Activated naive CD8-positive, alpha-beta T cell treated with anti-CD3 and anti-CD28 coated beads for 36 hours (primary cell): ENCODE measurements at regions not wholly inside any gene's neighbourhood (a gene's known extent, or its start where the extent isn't known, plus 50 kb on each side); places are given as distances from the start of the nearest gene placed in this dataset.
"Not testable (repeated sequence)": the region's sequence is repeated elsewhere in the genome, so short reads cannot be mapped to it uniquely, and the experiment has no call there.

ENCODE experiments used
- DNase-seq: peaks from one replicate; pipeline ENCODE4 v3.0.0; 2021
- H3K27ac Mint-ChIP-seq: one replicate; pipeline ENCODE4 v1.8.0; 2022; ENCODE audit warnings: mild to moderate bottlenecking, moderate library complexity, mixed read lengths
- H3K27me3 Mint-ChIP-seq: one replicate; pipeline ENCODE4 v1.8.0; 2022; ENCODE audit warnings: mild to moderate bottlenecking, mixed read lengths
- H3K36me3 Mint-ChIP-seq: one replicate; pipeline ENCODE4 v1.8.0; 2021; ENCODE audit warnings: mild to moderate bottlenecking, mixed read lengths
- H3K4me1 Mint-ChIP-seq: one replicate; pipeline ENCODE4 v1.8.0; 2021; ENCODE audit warnings: mixed read lengths
- H3K4me3 Mint-ChIP-seq: one replicate; pipeline ENCODE4 v1.8.0; 2022; ENCODE audit warnings: mild to moderate bottlenecking, moderate library complexity, mixed read lengths
- H3K9me3 Mint-ChIP-seq: one replicate; pipeline ENCODE4 v1.8.0; 2022; ENCODE audit warnings: mixed read lengths

- H3K4me3 Mint-ChIP-seq: no peak overlapping the region
- H3K4me1 Mint-ChIP-seq: peaks cover 82% of the 10 kb centered on the region
- peaks cover 10% of the 10 kb centered on the region for H3K9me3 Mint-ChIP-seq
- peaks cover 10% of the 10 kb centered on the region for H3K36me3 Mint-ChIP-seq
- no peaks in the 10 kb centered on the region for H3K27me3 Mint-ChIP-seq
- H3K27ac Mint-ChIP-seq: peak overlapping the region; percentile 5
- no peak for DNase-seq
These were observed 71.0 kb downstream of the COQ2 start for GRCh38 chr4:83213640-83214039.

- H3K4me1 Mint-ChIP-seq: peaks cover 68% of the 10 kb centered on the region
- H3K36me3 Mint-ChIP-seq: peaks cover 10% of the 10 kb centered on the region
- peaks cover 10% of the 10 kb centered on the region for H3K9me3 Mint-ChIP-seq
- no peaks in the 10 kb centered on the region for H3K27me3 Mint-ChIP-seq
- peak overlapping the region; percentile 64 for H3K4me3 Mint-ChIP-seq
- H3K27ac Mint-ChIP-seq: peak overlapping the region; percentile 91
- peak; percentile 53 for DNase-seq
These were observed 72.4 kb downstream of the COQ2 start for GRCh38 chr4:83212041-83212851.

GRCh38 chr4:83209419-83209818 lies 75.2 kb downstream of the COQ2 start:
- Mint-ChIP-seq H3K27ac (no peak overlapping the region), H3K27me3 (no peaks in the 10 kb centered on the region), H3K9me3 (peaks cover 5% of the 10 kb centered on the region), H3K36me3 (peaks cover 10% of the 10 kb centered on the region), H3K4me3 (no peak overlapping the region), H3K4me1 (peaks cover 47% of the 10 kb centered on the region)
- DNase-seq: no peak

- peaks cover 44% of the 10 kb centered on the region for H3K4me1 Mint-ChIP-seq
- no peaks in the 10 kb centered on the region for H3K27me3 Mint-ChIP-seq
- peaks cover 5% of the 10 kb centered on the region for H3K9me3 Mint-ChIP-seq
- no peak overlapping the region for H3K4me3 Mint-ChIP-seq
- no peak for DNase-seq
- no peak overlapping the region for H3K27ac Mint-ChIP-seq
- H3K36me3 Mint-ChIP-seq: peaks cover 7% of the 10 kb centered on the region
These were observed 75.9 kb downstream of the COQ2 start for GRCh38 chr4:83208371-83209365.

- Mint-ChIP-seq H3K36me3 (peaks cover under 1% of the 10 kb centered on the region), H3K27ac (no peak overlapping the region), H3K4me3 (no peak overlapping the region), H3K27me3 (no peaks in the 10 kb centered on the region), H3K9me3 (peaks cover under 1% of the 10 kb centered on the region), H3K4me1 (peaks cover 33% of the 10 kb centered on the region)
- no peak for DNase-seq
These were observed 77.0 kb downstream of the COQ2 start for GRCh38 chr4:83207497-83208101.

DNA sequence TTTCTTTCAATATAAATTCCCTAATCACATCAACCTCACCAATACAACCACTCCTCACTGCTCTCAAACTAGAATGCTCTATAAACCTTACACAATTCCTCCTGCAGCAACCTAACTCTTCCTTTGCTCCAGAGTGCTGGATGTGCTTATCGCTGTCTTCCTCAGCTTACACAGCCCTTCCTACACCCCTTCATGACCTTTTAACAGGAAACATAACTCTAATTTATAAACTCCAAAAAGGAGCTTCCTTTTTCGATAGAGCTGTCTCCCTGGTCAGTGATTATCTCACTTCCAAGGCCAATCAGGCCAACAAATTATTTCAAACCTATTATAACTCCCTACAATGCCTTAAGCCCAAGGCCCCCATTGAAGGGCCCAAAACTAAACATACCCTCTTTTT lies 78.8 kb downstream of the COQ2 start:
- Mint-ChIP-seq H3K27ac (no peak overlapping the region), H3K4me3 (no peak overlapping the region), H3K9me3 (no peaks in the 10 kb centered on the region), H3K4me1 (peaks cover 23% of the 10 kb centered on the region), H3K27me3 (no peaks in the 10 kb centered on the region), H3K36me3 (no peaks in the 10 kb centered on the region)
- no peak for DNase-seq

GRCh38 chr4:83204731-83205130 lies 79.9 kb downstream of the COQ2 start:
- Mint-ChIP-seq H3K27me3 (no peaks in the 10 kb centered on the region), H3K9me3 (no peaks in the 10 kb centered on the region), H3K4me3 (no peak overlapping the region), H3K36me3 (no peaks in the 10 kb centered on the region), H3K4me1 (peaks cover 17% of the 10 kb centered on the region), H3K27ac (no peak overlapping the region)
- no peak for DNase-seq

GRCh38 chr4:83201761-83202160 lies 82.8 kb downstream of the COQ2 start:
- no peak overlapping the region for H3K4me3 Mint-ChIP-seq
- H3K27ac Mint-ChIP-seq: no peak overlapping the region
- peaks cover 1% of the 10 kb centered on the region for H3K36me3 Mint-ChIP-seq
- H3K4me1 Mint-ChIP-seq: peaks cover 13% of the 10 kb centered on the region
- H3K9me3 Mint-ChIP-seq: no peaks in the 10 kb centered on the region
- H3K27me3 Mint-ChIP-seq: no peaks in the 10 kb centered on the region
- no peak for DNase-seq

GRCh38 chr4:83197555-83198235 lies 83.2 kb upstream of the PLAC8 start:
- peaks cover 17% of the 10 kb centered on the region for H3K4me1 Mint-ChIP-seq
- H3K9me3 Mint-ChIP-seq: no peaks in the 10 kb centered on the region
- DNase-seq: no peak
- H3K27me3 Mint-ChIP-seq: no peaks in the 10 kb centered on the region
- H3K27ac Mint-ChIP-seq: no peak overlapping the region
- H3K36me3 Mint-ChIP-seq: peaks cover 1% of the 10 kb centered on the region
- no peak overlapping the region for H3K4me3 Mint-ChIP-seq

- H3K9me3 Mint-ChIP-seq: no peaks in the 10 kb centered on the region
- H3K4me1 Mint-ChIP-seq: peaks cover 15% of the 10 kb centered on the region
- no peak for DNase-seq
- peaks cover 1% of the 10 kb centered on the region for H3K36me3 Mint-ChIP-seq
- no peak overlapping the region for H3K27ac Mint-ChIP-seq
- no peaks in the 10 kb centered on the region for H3K27me3 Mint-ChIP-seq
- no peak overlapping the region for H3K4me3 Mint-ChIP-seq
These were observed 82.4 kb upstream of the PLAC8 start for GRCh38 chr4:83196921-83197320.

DNA sequence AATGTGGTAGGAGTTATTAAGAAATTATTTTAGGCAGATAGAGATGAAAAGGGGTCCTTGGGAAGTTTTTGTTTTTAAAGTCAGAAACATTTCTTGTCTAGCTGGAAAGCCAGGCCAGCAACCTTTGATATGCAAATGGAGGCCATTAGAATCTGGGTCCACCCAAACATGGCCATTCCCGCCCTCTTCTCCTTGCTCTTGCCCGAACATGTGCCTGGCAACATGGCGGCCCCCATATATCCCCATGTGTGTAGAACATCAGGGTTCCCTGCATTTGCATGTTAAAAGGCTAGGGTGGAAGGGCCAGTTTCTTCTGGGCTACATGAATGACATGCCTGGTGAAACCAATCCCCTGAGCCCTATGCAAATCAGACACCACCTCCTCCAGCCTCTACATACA lies 80.7 kb upstream of the PLAC8 start:
- Mint-ChIP-seq H3K36me3 (peaks cover 1% of the 10 kb centered on the region), H3K4me3 (no peak overlapping the region), H3K27me3 (no peaks in the 10 kb centered on the region), H3K9me3 (no peaks in the 10 kb centered on the region), H3K27ac (no peak overlapping the region), H3K4me1 (peaks cover 10% of the 10 kb centered on the region)
- no peak for DNase-seq

- not testable (repeated sequence) for DNase-seq, H3K4me3 Mint-ChIP-seq, H3K27me3 Mint-ChIP-seq, H3K36me3 Mint-ChIP-seq, H3K27ac Mint-ChIP-seq, H3K9me3 Mint-ChIP-seq
- peaks cover 10% of the 10 kb centered on the region for H3K4me1 Mint-ChIP-seq
These were observed 80.1 kb upstream of the PLAC8 start for GRCh38 chr4:83194588-83194987.

DNA sequence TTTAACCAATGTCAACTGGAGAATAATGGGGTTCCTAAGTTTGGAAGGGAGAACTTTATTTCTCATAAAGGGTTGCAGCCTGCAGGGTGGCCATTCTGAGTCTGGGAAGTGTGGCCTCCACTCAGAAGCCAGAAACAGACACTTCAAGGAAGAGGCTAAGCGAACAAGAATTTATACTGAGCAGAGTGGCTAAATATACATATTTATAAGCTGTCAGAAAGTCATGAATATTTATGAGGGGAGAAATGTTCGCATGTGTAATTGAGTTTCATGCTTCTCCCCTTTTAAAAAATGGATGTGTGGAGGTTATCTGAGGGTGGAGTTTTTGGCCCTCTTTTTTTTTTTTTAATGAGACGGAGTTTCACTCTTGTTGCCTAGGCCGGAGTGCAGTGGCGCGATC lies 78.1 kb upstream of the PLAC8 start:
- peaks cover 1% of the 10 kb centered on the region for H3K36me3 Mint-ChIP-seq

GRCh38 chr4:83191026-83191425 lies 76.5 kb upstream of the PLAC8 start:
- no peak for DNase-seq
- H3K4me3 Mint-ChIP-seq: no peak overlapping the region
- peaks cover 2% of the 10 kb centered on the region for H3K4me1 Mint-ChIP-seq
- no peaks in the 10 kb centered on the region for H3K27me3 Mint-ChIP-seq
- H3K9me3 Mint-ChIP-seq: no peaks in the 10 kb centered on the region
- no peak overlapping the region for H3K27ac Mint-ChIP-seq
- H3K36me3 Mint-ChIP-seq: no peaks in the 10 kb centered on the region

More for the DNA sequence above, 78.1 kb upstream of the PLAC8 start:
- Mint-ChIP-seq H3K9me3 (no peaks in the 10 kb centered on the region), H3K4me3 (no peak overlapping the region), H3K27ac (no peak overlapping the region), H3K27me3 (no peaks in the 10 kb centered on the region), H3K4me1 (peaks cover 10% of the 10 kb centered on the region)
- DNase-seq: no peak
